Chondrocyte (in vitro differentiated cells): ENCODE measurements at regions not wholly inside any gene's neighbourhood (a gene's known extent, or its start where the extent isn't known, plus 50 kb on each side); places are given as distances from the start of the nearest gene placed in this dataset.

Experiments used
- DNase-seq: peaks from one replicate; pipeline ENCODE4 v3.0.0; 2021; ENCODE audit warnings: mixed read lengths, low spot score
- H3K27ac Mint-ChIP-seq: one replicate; pipeline ENCODE4 v1.8.0; 2021; ENCODE audit warnings: mild to moderate bottlenecking, moderate library complexity, mixed read lengths; ENCODE audit not compliant: unreplicated experiment
- H3K27me3 Mint-ChIP-seq: 2 replicates; pipeline ENCODE4 v1.8.0; 2021; ENCODE audit warnings: low read depth, mixed read lengths
- H3K36me3 Mint-ChIP-seq: 2 replicates; pipeline ENCODE4 v1.8.0; 2021; ENCODE audit warnings: low read depth, mixed read lengths
- H3K4me1 Mint-ChIP-seq: 2 replicates; pipeline ENCODE4 v1.8.0; 2021; ENCODE audit warnings: low read depth, mild to moderate bottlenecking, mixed read lengths
- H3K4me3 Mint-ChIP-seq: one replicate; pipeline ENCODE4 v1.8.0; 2021; ENCODE audit warnings: mild to moderate bottlenecking, moderate library complexity, mixed read lengths; ENCODE audit not compliant: unreplicated experiment
- H3K9me3 Mint-ChIP-seq: 2 replicates; pipeline ENCODE4 v1.8.0; 2021; ENCODE audit warnings: low read depth, mixed read lengths
- TF ChIP-seq, protein P1 (sequence below): fragments of 200-600 bp; sonication (generic); IDR thresholded peaks from 2 replicates; pipeline ENCODE4 v1.5.0; 2021; ENCODE audit warnings: antibody characterized with exemption, mild to moderate bottlenecking, moderate library complexity

DNA sequence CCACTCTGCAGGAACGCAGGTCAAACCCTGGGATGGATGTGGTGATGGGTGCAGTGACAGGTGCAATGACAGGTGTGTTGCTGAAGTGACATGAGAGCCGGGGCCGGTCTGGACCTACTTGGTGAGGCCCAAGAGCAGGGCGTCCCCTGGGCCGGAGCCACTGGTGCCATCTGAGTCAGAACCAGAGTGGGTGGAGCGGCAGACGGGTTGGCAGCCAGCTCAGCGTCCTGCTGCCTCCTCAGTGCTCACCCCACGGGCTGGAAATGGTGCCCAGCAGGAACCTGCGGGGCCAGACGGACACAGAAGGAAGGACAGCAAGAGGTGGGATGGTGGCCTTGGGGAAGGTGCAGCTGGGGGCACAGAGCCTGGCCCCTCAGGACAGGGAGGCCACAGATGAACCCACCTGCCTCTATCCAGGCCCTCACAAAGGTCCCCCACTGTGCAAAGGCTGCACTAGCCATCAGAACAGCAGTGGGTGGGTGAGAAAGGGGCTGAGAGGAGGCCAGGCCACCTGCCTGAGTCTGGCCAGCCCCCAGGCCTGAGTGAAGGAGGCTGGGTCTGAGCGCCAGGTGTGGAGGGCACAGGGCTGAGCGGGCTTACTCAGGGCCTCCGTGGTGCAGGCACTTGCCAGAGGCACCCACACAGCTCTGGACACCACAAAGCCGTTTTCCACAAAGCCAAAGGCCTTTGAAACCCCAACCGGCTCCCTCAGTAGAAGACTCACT lies 129.0 kb upstream of the PPP2R2D start:
- peaks cover 3% of the 10 kb centered on the region for H3K36me3 Mint-ChIP-seq
- peaks cover 3% of the 10 kb centered on the region for H3K27me3 Mint-ChIP-seq
- H3K9me3 Mint-ChIP-seq, result peaks cover 16% of the 10 kb centered on the region
- no peak overlapping the region for H3K27ac Mint-ChIP-seq
- no peaks in the 10 kb centered on the region for H3K4me1 Mint-ChIP-seq
- TF ChIP-seq, protein P1, sequence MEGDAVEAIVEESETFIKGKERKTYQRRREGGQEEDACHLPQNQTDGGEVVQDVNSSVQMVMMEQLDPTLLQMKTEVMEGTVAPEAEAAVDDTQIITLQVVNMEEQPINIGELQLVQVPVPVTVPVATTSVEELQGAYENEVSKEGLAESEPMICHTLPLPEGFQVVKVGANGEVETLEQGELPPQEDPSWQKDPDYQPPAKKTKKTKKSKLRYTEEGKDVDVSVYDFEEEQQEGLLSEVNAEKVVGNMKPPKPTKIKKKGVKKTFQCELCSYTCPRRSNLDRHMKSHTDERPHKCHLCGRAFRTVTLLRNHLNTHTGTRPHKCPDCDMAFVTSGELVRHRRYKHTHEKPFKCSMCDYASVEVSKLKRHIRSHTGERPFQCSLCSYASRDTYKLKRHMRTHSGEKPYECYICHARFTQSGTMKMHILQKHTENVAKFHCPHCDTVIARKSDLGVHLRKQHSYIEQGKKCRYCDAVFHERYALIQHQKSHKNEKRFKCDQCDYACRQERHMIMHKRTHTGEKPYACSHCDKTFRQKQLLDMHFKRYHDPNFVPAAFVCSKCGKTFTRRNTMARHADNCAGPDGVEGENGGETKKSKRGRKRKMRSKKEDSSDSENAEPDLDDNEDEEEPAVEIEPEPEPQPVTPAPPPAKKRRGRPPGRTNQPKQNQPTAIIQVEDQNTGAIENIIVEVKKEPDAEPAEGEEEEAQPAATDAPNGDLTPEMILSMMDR, result no peak
- no peak overlapping the region for H3K4me3 Mint-ChIP-seq
- peak; percentile 89 for DNase-seq

DNA sequence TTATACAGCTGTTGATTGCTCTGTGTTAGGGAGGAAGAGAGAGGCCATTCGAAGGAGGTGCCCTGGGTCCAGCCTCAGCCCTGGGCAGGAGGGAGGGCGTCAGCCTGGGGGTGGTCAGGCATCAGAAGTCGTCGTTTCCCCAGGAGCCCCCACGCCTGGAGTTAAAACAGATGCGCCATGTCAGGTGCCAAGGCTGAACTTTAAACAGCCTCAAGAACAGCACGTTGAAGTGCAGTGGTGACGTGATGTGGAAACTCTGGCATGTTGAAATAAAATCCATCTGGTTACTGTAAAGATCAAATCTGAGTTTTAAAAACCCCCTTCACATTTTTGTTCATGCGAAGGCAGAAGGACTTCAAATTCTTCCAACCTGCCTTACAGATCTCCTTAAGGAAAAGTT lies 128.4 kb upstream of the PPP2R2D start:
- TF ChIP-seq, protein P1, result no peak
- H3K36me3 Mint-ChIP-seq, result peaks cover 3% of the 10 kb centered on the region
- peaks cover 22% of the 10 kb centered on the region for H3K9me3 Mint-ChIP-seq
- peak; percentile 43 for DNase-seq
- H3K4me3 Mint-ChIP-seq, result no peak overlapping the region
- H3K27me3 Mint-ChIP-seq, result peaks cover 3% of the 10 kb centered on the region
- H3K4me1 Mint-ChIP-seq, result no peaks in the 10 kb centered on the region
- H3K27ac Mint-ChIP-seq, result no peak overlapping the region

DNA sequence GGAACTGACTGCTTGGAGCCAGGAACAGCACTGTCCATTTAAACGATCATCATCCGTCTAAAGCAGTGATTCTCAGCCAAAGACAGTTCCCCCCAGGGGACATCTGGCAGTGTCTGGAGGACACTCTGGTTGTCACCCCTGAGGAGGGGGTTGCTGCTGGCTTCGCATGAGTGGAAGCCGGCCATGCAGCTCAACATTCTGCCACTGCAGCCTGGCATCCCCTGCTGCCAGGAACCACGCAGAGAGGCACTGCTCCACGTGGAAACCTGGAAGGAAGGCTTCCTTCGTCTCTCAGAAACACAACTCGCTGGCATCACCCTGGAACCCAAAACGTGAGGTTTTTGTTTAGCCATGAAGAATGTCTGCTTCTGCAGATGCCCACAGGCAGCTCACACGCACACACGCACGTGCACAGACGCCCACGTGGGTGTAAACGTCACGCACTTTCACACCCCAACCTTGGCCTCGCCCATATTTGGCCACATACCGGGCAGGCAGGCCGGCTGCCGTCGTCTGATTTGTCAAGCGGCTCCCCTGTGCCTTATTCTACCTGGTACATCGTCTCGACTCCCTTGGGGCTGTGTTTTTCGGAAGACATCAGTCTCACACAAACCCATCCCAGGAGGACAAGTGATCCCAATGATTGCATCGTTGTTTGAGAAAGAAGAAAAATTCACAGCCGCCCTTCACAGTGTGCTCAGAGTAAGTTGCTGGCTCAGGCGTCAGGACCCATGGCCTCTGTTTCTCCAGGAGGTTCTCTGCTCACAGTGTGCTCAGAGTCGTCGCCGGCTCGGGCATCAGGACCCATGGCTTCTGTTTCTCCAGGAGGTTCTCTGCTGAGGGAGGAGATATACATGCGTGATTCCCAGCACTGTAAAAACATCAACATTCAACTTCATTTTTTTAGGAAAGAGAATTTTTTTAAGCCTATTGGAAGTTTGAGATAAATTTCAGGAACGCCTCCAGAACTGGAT lies 127.2 kb upstream of the PPP2R2D start:
- Mint-ChIP-seq H3K4me1 (no peaks in the 10 kb centered on the region), H3K4me3 (no peak overlapping the region), H3K27me3 (peaks cover 3% of the 10 kb centered on the region), H3K27ac (no peak overlapping the region), H3K36me3 (peaks cover 3% of the 10 kb centered on the region), H3K9me3 (peaks cover 25% of the 10 kb centered on the region)
- TF ChIP-seq, protein P1, result no peak
- DNase-seq, result peak; percentile 78

DNA sequence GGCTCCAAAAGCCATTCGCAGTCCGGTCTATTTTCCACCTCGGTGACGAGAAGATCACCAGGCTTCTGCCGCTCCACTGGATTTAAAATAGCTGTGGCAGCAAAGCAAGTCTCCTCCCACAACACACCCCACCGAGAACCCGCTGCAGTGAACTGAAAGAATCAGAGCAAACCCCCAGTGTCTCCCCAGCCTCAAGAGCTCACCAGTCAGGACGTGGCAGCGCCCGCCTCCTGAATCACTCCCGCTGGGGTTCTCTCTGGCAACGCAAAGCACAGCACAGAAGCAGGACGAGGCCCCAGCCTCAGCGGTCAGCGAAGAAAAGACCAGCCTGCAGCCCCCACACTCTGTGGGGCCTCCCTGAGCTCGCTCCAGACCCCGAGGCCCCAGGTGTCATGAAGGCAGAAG lies 126.1 kb upstream of the PPP2R2D start:
- Mint-ChIP-seq H3K4me3 (no peak overlapping the region), H3K4me1 (no peaks in the 10 kb centered on the region), H3K9me3 (peaks cover 25% of the 10 kb centered on the region), H3K27ac (no peak overlapping the region), H3K36me3 (peaks cover 3% of the 10 kb centered on the region), H3K27me3 (peaks cover 3% of the 10 kb centered on the region)
- TF ChIP-seq, protein P1, result no peak
- peak; percentile 82 for DNase-seq

DNA sequence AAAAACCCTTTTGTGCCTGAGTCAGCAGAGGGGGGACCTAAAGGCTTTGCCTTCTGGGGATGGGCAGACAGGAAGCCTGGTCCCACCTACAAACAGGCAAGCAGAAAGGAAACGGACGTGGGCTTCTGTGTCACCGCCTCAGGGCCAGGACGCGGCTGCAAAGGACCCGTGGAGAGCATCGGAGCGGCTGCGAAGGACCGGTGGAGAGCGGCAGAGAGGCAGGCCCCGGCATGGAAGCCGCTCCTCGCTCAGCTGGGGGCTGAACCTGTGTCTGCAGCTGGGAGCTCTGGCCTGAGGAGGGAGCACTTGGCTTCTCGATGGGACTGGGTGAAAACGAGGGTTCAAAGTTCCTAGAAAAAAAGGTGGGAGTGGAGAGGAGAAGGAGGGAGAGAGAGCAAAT lies 125.4 kb upstream of the PPP2R2D start:
- H3K4me3 Mint-ChIP-seq, result no peak overlapping the region
- peaks cover 28% of the 10 kb centered on the region for H3K9me3 Mint-ChIP-seq
- peak; percentile 69 for DNase-seq
- peaks cover 3% of the 10 kb centered on the region for H3K27me3 Mint-ChIP-seq
- H3K4me1 Mint-ChIP-seq, result no peaks in the 10 kb centered on the region
- TF ChIP-seq, protein P1, result no peak
- H3K27ac Mint-ChIP-seq, result no peak overlapping the region
- peaks cover 3% of the 10 kb centered on the region for H3K36me3 Mint-ChIP-seq
